ENCODE measurements at regions not wholly inside any gene's neighbourhood (a gene's known extent, or its start where the extent isn't known, plus 50 kb on each side); places are given as distances from the start of the nearest gene placed in this dataset.

DNA sequence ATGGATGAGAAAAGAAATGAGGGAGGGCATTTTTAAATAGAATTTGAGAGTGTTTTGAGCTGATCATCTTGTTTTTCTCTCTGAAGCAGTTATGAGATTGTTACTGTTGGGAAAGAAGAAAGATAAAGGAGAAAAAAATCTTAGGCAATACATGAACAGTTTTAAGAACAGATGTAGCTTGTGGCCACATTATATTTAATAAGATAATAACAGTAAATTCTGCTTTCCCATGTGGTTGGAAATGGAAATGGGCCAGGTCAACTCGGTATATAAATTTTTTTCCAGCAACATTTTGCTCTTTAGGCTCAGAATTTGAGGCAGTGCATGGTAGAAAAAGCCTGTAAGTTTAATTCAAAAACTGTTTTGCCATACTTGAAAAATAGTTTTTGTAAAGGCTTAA, 118.7 kb downstream of the POSTN start:
- TF ChIP-seq, protein P1, sequence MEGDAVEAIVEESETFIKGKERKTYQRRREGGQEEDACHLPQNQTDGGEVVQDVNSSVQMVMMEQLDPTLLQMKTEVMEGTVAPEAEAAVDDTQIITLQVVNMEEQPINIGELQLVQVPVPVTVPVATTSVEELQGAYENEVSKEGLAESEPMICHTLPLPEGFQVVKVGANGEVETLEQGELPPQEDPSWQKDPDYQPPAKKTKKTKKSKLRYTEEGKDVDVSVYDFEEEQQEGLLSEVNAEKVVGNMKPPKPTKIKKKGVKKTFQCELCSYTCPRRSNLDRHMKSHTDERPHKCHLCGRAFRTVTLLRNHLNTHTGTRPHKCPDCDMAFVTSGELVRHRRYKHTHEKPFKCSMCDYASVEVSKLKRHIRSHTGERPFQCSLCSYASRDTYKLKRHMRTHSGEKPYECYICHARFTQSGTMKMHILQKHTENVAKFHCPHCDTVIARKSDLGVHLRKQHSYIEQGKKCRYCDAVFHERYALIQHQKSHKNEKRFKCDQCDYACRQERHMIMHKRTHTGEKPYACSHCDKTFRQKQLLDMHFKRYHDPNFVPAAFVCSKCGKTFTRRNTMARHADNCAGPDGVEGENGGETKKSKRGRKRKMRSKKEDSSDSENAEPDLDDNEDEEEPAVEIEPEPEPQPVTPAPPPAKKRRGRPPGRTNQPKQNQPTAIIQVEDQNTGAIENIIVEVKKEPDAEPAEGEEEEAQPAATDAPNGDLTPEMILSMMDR (IDR thresholded peaks at IDR 0.05): no peak
- TF ChIP-seq POLR2A (IDR thresholded peaks at IDR 0.05) (no peak), POLR2AphosphoS5 (IDR thresholded peaks at IDR 0.05) (no peak)
